ENCODE measurements at regions not wholly inside any gene's neighbourhood (a gene's known extent, or its start where the extent isn't known, plus 50 kb on each side); places are given as distances from the start of the nearest gene placed in this dataset.

DNA sequence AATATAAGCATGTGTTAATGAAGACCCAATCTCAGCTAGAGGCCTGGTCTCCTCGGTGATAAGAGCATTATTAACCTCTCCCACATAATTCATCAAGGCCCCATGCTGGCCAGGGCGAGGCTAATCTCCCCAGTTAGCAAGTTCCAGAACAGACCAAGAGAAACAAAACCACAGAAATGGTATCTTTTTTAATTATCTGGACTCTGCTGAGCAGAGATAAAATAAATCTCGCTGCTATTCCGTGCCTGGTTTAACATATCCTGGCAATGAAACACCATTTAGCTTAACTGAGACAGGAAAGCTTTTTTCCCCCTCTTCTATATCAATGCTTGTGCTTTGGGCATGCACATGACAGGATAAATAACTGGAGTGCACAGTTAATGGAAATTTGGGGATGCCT, 72.5 kb upstream of the ARHGEF3 start:
- DNase-seq (ENCODE audit: low read depth in 4 of 4, low spot score in 3 of 4): no peak

DNA sequence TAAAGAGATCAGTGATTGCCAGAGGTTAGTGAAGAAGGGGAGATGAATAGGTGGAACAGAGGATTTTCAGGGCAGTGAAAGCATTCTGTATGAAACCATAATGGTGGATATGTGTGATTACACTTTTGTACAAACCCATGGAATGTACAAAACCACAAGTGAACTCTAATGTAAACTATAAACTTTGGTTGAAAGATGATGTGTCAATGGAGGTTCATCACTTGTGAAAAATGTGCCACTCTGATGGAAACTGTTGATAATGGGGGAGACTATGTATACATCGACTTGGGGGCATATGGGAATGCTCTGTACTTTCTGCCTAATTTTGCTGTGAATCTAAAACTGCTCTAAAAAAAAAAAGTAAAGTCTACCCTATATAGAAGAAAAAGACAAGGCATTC, 68.7 kb upstream of the ARHGEF3 start:
- no peak for DNase-seq (ENCODE audit: low read depth in 4 of 4, low spot score in 3 of 4)

DNA sequence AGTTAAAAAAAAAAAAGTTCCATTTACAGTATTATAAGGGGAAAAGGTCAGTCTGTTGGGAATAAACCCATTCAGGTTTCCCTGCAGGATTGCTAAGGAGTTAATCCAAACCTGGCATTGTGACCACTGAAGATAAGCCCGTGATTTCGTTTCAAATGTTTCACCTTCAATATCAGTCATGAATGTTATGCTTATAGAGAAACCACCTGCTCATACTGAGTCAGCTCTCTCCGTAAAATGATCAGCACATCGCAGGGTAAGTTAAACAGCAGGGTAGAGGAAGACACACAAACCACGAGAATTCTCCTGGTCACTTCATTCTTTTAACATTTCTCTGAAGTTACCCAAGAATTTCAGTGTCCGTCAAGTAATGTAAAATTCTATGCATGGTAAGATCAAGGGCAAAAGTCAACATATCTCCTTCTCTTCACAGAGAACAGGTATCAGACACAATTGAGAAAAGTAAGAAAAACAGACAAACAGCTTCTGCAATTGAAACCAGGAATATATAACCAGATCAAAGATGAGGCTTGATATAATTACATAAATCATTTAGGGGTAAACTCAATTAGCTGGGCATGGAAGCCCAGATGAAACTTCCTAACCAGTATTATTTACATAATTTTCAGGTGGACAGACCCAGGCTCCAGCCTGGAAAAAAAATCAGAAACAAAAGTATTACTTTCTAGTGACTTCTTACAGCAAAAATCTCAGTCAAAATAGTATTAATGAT, 67.6 kb upstream of the ARHGEF3 start:
- DNase-seq (ENCODE audit: low read depth in 4 of 4, low spot score in 3 of 4): no peak

DNA sequence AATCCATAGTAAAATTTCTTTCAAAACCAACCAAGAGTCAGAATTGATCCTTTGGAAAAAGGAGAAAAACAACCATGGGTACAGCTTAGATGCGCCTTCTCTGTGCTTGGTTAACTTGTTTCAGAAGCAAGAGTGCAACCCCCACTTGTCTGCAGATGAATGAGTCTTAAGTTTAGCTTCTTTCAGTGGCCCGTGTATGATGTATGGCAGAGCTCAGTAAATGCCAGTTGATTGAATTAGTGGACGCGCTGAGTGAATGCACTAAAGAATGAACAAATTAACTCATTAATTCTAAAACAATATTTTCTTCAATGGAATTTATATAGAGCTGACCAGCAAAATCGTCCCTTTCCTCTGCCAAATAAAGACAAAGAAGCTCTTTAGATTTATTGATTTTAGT, 67.0 kb upstream of the ARHGEF3 start:
- no peak for DNase-seq (ENCODE audit: low read depth in 4 of 4, low spot score in 3 of 4)

DNA sequence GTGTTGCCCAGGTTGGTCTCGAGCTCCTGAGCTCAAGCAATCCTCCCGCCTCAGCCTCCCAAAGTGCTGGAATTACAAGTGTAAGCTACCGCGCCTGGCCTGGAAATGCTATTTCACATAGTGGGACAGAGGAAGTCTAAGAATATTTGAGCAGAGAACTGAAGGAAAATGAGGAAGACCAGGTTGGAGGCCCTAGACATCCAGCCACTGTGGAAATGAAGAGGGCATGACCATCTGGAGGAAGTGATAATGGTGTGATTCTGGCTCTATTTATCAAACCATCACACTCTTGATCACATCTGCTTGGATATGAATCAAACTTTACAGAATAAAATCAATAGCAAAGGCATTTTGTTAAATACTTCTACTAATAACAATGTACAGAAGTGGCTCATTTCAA, 65.9 kb upstream of the ARHGEF3 start:
- no peak for DNase-seq (ENCODE audit: low read depth in 4 of 4, low spot score in 3 of 4)

DNA sequence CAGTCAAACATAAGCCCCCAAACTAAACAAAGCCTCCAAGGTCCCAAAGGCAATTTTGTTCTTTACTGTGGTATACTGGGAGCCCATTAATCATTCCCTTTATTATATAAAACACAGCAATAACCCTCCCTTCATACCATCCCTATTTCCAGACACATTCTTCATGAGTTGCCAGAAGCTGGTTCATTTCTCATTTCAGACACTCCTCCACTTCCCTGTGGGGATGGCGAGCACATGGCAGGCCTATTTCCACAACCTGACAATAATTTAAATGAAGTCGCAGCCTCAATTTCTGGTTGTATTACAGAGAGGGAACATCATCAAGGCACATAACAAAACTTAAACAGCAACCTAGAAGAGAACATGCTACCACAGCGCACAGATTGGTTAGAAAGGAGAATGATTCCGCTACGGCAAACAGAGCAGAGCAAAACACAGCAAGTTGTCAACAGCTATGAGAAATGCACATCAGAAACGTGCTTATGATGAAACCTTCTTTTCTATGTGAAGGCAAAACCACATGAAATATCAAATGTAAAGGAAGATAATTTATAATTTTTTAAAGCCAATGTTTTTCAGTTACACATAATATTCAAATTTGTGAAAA, 63.3 kb upstream of the ARHGEF3 start:
- DNase-seq (ENCODE audit: low read depth in 4 of 4, low spot score in 3 of 4): no peak

DNA sequence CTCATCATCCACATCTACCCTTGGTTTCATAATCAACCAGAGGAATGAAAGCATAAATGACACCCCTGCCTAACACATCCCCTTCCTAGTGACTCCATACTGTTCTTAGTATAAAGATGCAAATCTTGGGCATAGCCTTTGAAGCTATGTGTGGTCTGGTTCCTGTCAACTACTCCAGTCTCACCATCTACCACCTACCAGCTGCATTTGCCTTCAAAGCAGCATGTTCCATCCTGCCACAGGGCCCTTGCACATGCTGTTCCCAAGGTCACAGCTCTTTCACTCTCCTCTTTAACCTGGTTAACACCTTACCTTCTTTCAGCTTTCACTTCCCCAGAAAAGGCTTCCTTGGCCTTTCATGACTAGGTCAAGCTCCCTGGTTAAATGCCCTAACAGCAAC, 62.3 kb upstream of the ARHGEF3 start:
- DNase-seq (ENCODE audit: low read depth in 4 of 4, low spot score in 3 of 4): no peak

DNA sequence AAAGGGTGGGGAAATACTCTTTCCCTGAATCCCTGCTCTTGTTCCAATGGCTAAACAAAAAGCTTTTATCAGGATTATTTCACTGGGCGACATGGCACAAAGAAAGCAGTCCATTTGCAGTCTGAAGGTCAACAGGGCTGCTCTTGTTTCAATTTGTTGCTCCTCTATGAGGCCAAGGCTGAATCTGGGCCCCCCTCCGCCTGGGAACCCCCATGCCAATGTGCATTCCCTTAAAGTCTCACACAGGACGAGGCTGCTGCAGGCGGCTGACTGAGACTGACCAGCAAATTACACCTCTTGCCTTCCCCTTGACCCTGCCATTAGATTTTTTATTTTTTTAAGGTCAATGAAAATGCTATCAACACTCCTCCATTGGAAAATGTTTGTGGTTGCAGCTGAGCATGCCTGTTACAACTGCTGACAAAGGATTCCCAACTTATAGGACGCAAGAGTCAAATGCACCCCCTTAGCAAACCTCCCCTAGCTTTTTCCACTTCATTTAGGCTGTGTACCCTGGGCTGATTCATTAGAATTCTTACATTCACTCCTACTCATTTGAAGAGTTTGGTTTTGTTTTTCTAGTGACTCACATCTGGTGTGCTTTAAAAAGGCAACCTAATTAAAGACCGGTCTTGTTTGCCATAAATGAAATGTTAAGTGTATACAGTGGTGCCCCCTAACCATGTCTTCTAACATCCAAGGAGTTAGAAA, 60.8 kb upstream of the ARHGEF3 start:
- peak in 3 of 4 donors; percentile 26 to 53 (median 47) for DNase-seq (ENCODE audit: low read depth in 4 of 4, low spot score in 3 of 4)

DNA sequence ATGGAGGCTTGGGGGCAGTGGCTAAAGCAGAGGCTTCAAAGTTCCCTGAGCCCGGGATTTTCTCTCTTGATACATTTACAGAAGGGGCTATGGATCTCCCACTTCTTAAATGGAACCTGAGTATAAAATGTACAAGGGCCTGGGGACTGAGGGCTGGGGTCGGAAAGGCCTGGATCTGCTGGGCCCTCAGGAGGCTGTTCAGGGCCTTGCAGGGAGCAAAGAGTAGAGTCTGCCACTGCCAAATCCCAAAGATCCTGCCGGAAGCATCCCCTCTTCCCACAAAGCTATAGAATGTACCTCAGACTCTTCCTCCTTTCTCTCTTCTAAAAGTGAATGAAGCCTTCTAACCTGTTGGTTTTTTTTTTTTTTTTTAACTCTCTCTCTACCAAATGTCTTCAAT, 59.8 kb upstream of the ARHGEF3 start:
- no peak for DNase-seq (ENCODE audit: low read depth in 4 of 4, low spot score in 3 of 4)

DNA sequence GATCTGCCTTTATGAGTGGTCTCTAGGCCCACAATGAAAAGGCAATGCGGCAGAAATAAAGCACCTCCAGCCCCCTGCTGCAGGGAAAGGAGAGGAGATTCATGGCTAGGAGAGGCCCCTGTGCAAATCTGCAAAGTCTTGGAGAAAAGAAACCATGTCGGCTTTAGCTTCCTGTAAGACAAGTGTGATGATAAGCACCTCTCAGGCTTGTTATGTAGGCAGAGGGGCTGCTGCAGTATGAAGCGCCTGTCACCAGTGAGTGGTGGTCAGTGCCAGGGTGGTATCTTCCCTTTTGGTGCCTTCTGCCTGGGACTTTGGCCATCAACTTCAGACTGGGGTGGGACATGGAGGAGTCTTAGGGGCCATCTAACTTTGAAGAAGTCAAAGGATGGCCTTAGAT, 59.2 kb upstream of the ARHGEF3 start:
- DNase-seq (ENCODE audit: low read depth in 4 of 4, low spot score in 3 of 4): no peak

DNA sequence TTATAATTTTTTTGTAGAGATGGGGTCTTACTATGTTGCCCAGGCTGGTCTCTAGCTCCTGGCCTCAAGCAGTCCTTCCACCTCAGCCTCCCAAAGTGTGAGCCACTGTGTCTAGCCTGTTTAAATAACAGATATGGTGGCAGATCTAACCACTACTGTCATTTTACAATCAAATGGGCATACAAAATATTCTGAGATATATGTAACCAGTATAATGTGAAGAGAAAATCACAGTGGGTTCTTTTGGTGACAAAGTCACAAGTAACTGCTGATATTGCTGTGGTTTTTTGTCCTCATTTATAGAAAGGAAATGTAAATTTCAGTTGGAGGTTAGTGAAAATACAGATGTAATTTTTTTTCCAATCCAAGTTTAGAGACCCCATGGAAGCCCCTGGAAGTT, 58.6 kb upstream of the ARHGEF3 start:
- no peak for DNase-seq (ENCODE audit: low read depth in 4 of 4, low spot score in 3 of 4)

DNA sequence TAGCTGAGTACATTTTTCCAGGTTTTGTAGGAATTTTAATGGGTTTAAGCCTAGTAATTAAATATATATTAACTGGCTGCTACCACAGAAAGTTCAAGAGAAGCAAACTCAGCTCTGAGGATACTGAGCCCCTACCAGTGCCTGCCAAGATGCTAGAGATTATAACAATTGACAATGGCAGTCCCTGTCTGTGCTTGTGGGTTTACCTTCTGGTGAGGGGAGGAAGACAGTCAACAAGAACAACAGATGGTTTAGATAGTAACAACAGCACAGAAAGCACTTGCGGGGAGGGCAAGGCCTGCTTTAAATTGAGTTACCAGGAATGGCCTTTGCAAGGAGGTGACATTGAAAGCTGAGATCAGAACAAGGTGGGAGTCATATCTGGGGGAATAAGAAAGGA, 56.6 kb upstream of the ARHGEF3 start:
- no peak for DNase-seq (ENCODE audit: low read depth in 4 of 4, low spot score in 3 of 4)

DNA sequence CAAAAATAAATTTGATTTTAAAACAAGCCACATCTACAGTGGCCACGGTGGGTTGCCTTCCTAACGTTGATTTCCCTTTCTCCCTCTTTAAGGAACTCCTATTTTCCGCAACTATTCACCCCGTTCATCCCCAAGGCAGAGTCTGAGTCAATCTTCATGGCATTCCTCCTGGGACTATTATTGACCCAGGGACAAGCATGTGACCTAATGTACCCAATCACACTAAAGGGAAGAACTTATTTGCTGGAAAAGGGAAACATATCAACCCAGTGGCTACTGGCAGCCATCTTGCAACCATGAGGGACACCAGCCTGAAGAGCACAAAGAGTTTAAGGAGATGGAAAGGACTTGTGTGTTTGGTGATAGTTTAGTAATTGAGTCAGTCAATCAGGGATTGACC, 55.4 kb upstream of the ARHGEF3 start:
- DNase-seq (ENCODE audit: low read depth in 4 of 4, low spot score in 3 of 4): no peak

DNA sequence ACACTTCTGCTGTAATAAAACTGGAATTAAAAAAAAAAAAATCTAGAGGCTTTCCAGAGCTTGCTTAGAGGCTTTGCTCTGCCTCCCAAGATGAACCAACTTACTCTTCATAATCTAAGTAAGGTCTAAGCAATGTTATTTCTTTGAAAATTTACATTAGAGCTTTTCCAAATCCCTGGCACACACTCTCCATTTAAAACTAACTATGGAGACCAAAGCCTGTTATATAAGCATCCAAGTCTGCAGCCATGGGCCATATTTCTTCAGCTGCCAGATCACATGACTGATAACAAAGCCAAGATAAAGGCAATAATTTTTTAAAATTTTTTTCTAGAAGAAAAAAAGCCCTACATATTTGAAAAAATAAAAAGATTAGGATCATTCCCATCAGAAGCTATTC, 55.0 kb upstream of the ARHGEF3 start:
- DNase-seq (ENCODE audit: low read depth in 4 of 4, low spot score in 3 of 4): no peak

DNA sequence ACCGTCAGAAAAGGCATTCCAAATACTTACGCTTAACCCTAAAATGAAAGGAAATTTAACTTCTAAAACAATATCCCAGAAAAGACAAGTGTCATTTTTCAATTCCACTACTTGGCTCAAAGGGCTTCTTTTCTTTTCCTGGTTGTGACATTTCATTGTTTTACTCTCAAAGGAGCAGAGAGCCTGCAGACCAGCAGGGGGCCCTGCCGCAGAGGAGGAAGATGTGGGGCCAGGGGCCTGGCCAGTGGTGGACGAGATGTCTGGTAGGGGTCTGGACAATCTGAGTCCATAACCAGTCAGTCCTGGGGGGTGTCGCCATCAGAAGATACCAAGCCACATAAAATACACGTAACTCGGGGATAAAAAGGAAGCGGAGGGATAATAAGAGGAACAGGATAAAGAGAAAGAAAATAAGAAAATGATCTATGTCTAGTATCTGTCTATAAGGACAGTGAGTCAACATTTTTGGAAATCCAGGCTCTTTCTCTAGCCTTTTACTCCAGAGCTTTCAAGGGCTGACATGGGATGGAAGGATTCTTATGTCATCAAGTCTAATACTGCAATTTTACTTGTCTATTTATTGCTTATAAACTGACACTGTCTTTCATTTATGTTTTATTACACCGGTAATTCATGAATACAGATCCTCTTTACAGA, 54.2 kb upstream of the ARHGEF3 start:
- DNase-seq (ENCODE audit: low read depth in 4 of 4, low spot score in 3 of 4): no peak

DNA sequence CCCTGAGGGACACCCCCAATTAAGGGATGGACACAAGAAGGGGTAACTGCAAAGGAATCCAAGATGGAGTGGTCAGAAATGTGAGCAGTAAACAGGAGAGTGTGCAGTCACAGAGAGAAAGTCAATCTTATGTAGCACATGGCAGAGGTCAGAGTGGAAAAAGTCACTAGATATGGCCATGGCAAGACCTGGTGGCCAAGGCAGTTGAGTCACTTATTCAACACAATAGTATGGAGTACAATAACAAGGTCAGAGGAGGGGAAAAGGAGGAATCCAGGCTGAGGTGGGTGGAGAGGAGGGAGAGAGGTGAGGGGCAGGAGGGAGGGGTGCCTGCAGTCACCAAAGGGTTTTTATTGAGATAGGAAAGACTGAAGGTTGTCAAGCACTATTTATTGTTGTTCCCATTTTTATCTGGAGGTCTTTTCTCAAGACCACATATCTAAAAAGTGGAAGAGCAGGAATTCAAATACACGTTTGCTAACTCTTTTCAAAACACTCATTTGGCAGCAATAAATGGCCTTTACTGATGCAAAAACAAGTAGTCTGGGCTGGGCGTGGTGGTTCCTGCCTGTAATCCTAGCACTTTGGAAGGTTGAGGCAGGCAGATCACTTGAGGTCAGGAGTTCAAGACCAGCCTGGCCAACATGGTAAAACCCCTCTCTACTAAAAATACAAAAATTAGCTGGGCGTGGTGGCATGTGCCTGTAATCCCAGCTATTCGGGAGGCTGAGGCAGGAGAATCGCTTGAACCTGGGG, 53.3 kb upstream of the ARHGEF3 start:
- no peak for DNase-seq (ENCODE audit: low read depth in 4 of 4, low spot score in 3 of 4)

DNA sequence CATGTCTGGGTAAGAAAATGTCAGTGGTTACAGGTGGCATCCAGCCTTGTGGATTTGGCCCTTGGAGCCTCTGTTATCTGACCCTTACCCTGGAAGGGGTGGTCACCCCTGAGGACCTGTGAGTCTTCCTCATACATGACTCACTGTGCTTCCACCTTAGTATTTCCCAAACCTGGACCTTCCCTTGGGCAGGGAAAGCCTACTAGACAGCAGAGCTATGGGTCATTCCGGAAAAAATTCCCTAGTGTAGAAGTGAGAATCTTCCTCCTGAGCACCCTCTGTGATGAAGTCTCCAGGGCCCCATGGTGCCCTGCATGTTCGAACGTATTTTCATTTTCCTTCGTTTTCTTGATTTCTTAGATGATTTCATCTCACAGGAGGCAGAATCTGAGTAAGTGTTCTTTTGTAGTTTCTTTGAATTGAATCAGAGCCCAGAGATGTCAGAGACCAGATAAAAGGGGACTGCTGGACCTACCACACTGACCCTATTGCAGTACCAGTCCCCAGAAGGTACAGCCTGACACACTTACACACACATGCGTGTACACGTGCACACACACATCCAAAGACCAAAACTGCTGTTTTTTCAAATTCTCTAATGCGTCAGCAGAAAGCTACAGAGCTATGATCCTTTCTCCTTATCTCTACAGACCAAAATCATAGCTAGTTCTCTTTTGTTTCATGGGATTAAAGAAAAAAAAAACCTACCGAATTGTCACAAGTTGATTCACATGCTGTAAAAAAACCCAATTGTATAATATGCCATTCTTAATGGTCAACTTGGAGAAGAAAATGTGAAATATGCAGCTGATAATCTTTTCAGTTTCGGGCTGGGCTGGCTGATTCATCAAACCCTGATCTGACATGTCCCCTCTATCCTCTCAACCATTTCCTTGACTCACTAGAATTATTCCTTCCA, 50.5 kb upstream of the ARHGEF3 start:
- no peak for DNase-seq (ENCODE audit: low read depth in 4 of 4, low spot score in 3 of 4)

All from left renal pelvis (tissue), 4 donors.